Right cardiac atrium (tissue), 5 donors: ENCODE measurements at regions not wholly inside any gene's neighbourhood (a gene's known extent, or its start where the extent isn't known, plus 50 kb on each side); places are given as distances from the start of the nearest gene placed in this dataset.

ENCODE experiments used
- ATAC-seq, 2 donors: fragments of 200-7000 bp; cut with Tn5 transposase; one replicate each; pipeline versions ENCODE4 v1.8.0 to v1.9.1; 2020; ENCODE audit warnings: moderate library complexity in 2 of 2, mild to moderate bottlenecking in 1 of 2
- DNase-seq, 3 donors: peaks; one replicate each; pipeline ENCODE4 v3.0.0-alpha.2; 2020
- H3K27ac ChIP-seq: one replicate; pipeline ENCODE4 v1.5.1; 2013; ENCODE audit warnings: mild to moderate bottlenecking, low read length, control low read depth, moderate library complexity
- H3K27me3 ChIP-seq: one replicate; pipeline ENCODE4 v1.6.1; 2013; ENCODE audit not compliant: control insufficient read depth, insufficient read depth
- H3K4me1 ChIP-seq: one replicate; pipeline ENCODE4 v1.6.1; 2013; ENCODE audit warnings: low read length; ENCODE audit not compliant: control insufficient read depth, insufficient read depth
- H3K4me3 ChIP-seq: one replicate; pipeline ENCODE4 v1.5.1; 2013; ENCODE audit warnings: low read length, control low read depth
- H3K9me3 ChIP-seq: one replicate; pipeline ENCODE4 v1.6.1; 2013; ENCODE audit warnings: low read length; ENCODE audit not compliant: control insufficient read depth
- WGBS: extraction: QIAGEN DNeasy Blood & Tissue Kit; methylation state at CpG from one replicate; pipeline ENCODE4 v1.1.7; 2013; 5-methylcytosine and 5-hydroxymethylcytosine counted together
- intact Hi-C, 4 donors: fragments of 100-400 bp; cut with DNase I; formaldehyde crosslinking; loops; one replicate each; pipeline versions ENCODE4 v1.11.0 to v1.14.0; 2022 to 2023
- donor health status: healthy with polysubstance abuse.
- donor health status: DM: no; HTN: yes; CAD: no.
- donor health status: DM: no; HTN: no; CAD: no.
- donor health status: DM: no; HTN: yes; CAD: no; lungs with severe emphysema.
- donor health status: DM: yes; HTN: yes; CAD: no.

GRCh38 chr16:73714976-73715375 lies 581.6 kb upstream of the PSMD7 start:
- intact Hi-C loops, result no loop called here

GRCh38 chr16:73713778-73714495 lies 582.7 kb upstream of the PSMD7 start:
- Histone ChIP-seq H3K9me3 (no peaks in the 10 kb centered on the region), H3K27ac (no peak overlapping the region), H3K4me1 (no peaks in the 10 kb centered on the region), H3K4me3 (no peak overlapping the region), H3K27me3 (no peaks in the 10 kb centered on the region)
- intact Hi-C loops, result no loop called here
- ATAC-seq, result no peak
- WGBS, result 81% methylated on average over 12 of the region's 12 CpGs
- DNase-seq, result peak; percentile 12 to 69 (median 29)

More at GRCh38 chr16:73714976-73715375, 581.6 kb upstream of the PSMD7 start:
- Histone ChIP-seq H3K4me1 (no peaks in the 10 kb centered on the region), H3K27me3 (no peaks in the 10 kb centered on the region), H3K9me3 (no peaks in the 10 kb centered on the region), H3K4me3 (no peak overlapping the region), H3K27ac (no peak overlapping the region)
- WGBS, result 89% methylated on average over 8 of the region's 8 CpGs
- DNase-seq, result no peak
- no peak for ATAC-seq

- no peak for ATAC-seq
- Histone ChIP-seq H3K4me1 (no peaks in the 10 kb centered on the region), H3K27ac (no peak overlapping the region), H3K27me3 (no peaks in the 10 kb centered on the region), H3K4me3 (no peak overlapping the region), H3K9me3 (no peaks in the 10 kb centered on the region)
- intact Hi-C loops, result no loop called here
- WGBS, result 60% methylated on average over 8 of the region's 8 CpGs
- DNase-seq, result no peak
These were observed 583.4 kb upstream of the PSMD7 start for GRCh38 chr16:73713251-73713650.

- no peak for ATAC-seq
- no peaks in the 10 kb centered on the region for H3K4me1 ChIP-seq
- intact Hi-C loops, result no loop called here
These were observed 585.1 kb upstream of the PSMD7 start for GRCh38 chr16:73711406-73712080.

GRCh38 chr16:73710526-73710925 lies 586.1 kb upstream of the PSMD7 start:
- H3K9me3 ChIP-seq, result no peaks in the 10 kb centered on the region
- no peaks in the 10 kb centered on the region for H3K27me3 ChIP-seq
- 75% methylated on average over 9 of the region's 9 CpGs for WGBS
- ATAC-seq (no peak), DNase-seq (peak in 1 of 3 donors; percentile 28)
- intact Hi-C loops, result no loop called here
- H3K27ac ChIP-seq, result no peak overlapping the region
- no peak overlapping the region for H3K4me3 ChIP-seq
- no peaks in the 10 kb centered on the region for H3K4me1 ChIP-seq

More at GRCh38 chr16:73711406-73712080, 585.1 kb upstream of the PSMD7 start:
- Histone ChIP-seq H3K9me3 (no peaks in the 10 kb centered on the region), H3K4me3 (no peak overlapping the region), H3K27ac (no peak overlapping the region), H3K27me3 (no peaks in the 10 kb centered on the region)
- no peak for DNase-seq
- WGBS, result 62% methylated on average over 4 of the region's 4 CpGs

GRCh38 chr16:73707863-73708262 lies 588.8 kb upstream of the PSMD7 start:
- no peaks in the 10 kb centered on the region for H3K9me3 ChIP-seq
- DNase-seq (no peak), ATAC-seq (no peak)
- H3K27me3 ChIP-seq, result no peaks in the 10 kb centered on the region
- no peak overlapping the region for H3K27ac ChIP-seq
- intact Hi-C loops, result no loop called here
- WGBS, result 86% methylated on average over 3 of the region's 3 CpGs
- H3K4me3 ChIP-seq, result no peak overlapping the region
- H3K4me1 ChIP-seq, result no peaks in the 10 kb centered on the region

- no peaks in the 10 kb centered on the region for H3K27me3 ChIP-seq
- no peaks in the 10 kb centered on the region for H3K4me1 ChIP-seq
- intact Hi-C loops, result no loop called here
- no peaks in the 10 kb centered on the region for H3K9me3 ChIP-seq
- ATAC-seq (no peak), DNase-seq (no peak)
- H3K4me3 ChIP-seq, result no peak overlapping the region
- 93% methylated on average over 6 of the region's 6 CpGs for WGBS
- H3K27ac ChIP-seq, result no peak overlapping the region
These were observed 592.7 kb upstream of the PSMD7 start for GRCh38 chr16:73703891-73704290.

- Histone ChIP-seq H3K9me3 (no peaks in the 10 kb centered on the region), H3K4me1 (no peaks in the 10 kb centered on the region), H3K27me3 (no peaks in the 10 kb centered on the region), H3K4me3 (no peak overlapping the region), H3K27ac (no peak overlapping the region)
- intact Hi-C loops, result no loop called here
- no peak for ATAC-seq
- no peak for DNase-seq
These were observed 599.3 kb upstream of the PSMD7 start for GRCh38 chr16:73697336-73697735.

- DNase-seq (no peak), ATAC-seq (no peak)
- intact Hi-C loops, result no loop called here
- H3K4me1 ChIP-seq, result no peaks in the 10 kb centered on the region
- H3K9me3 ChIP-seq, result no peaks in the 10 kb centered on the region
- H3K27me3 ChIP-seq, result no peaks in the 10 kb centered on the region
- H3K27ac ChIP-seq, result no peak overlapping the region
- WGBS, result 43% methylated on average over 3 of the region's 3 CpGs
- no peak overlapping the region for H3K4me3 ChIP-seq
These were observed 603.8 kb upstream of the PSMD7 start for GRCh38 chr16:73692861-73693260.

- Histone ChIP-seq H3K4me3 (no peak overlapping the region), H3K27me3 (no peaks in the 10 kb centered on the region), H3K27ac (no peak overlapping the region), H3K4me1 (no peaks in the 10 kb centered on the region), H3K9me3 (no peaks in the 10 kb centered on the region)
- DNase-seq (no peak), ATAC-seq (no peak)
- 87% methylated on average over 2 of the region's 2 CpGs for WGBS
- intact Hi-C loops, result no loop called here
These were observed 612.8 kb upstream of the PSMD7 start for GRCh38 chr16:73683804-73684203.

GRCh38 chr16:73672135-73672534 lies 624.2 kb upstream of the ZFHX3 start:
- WGBS, result 61% methylated on average over 3 of the region's 3 CpGs
- Histone ChIP-seq H3K9me3 (no peaks in the 10 kb centered on the region), H3K27me3 (no peaks in the 10 kb centered on the region), H3K27ac (no peak overlapping the region), H3K4me1 (no peaks in the 10 kb centered on the region), H3K4me3 (no peak overlapping the region)
- intact Hi-C loops, result no loop called here
- ATAC-seq (no peak), DNase-seq (no peak)
